ENCODE measurements at regions not wholly inside any gene's neighbourhood (a gene's known extent, or its start where the extent isn't known, plus 50 kb on each side); places are given as distances from the start of the nearest gene placed in this dataset.

- TF ChIP-seq CTCF (IDR thresholded peaks at IDR 0.05) = no peak
- TF ChIP-seq EP300 (IDR thresholded peaks at IDR 0.05) = no peak
Measured at GRCh38 chr17:71460943-71461342, 659.9 kb upstream of the SOX9 start.

Data from ovary (tissue), 3 donors.